Hepatocyte (in vitro differentiated cells): ENCODE measurements at regions not wholly inside any gene's neighbourhood (a gene's known extent, or its start where the extent isn't known, plus 50 kb on each side); places are given as distances from the start of the nearest gene placed in this dataset.

Experiments used
- CTCF ChIP-seq: fragments of 200-600 bp; sonication (generic); IDR thresholded peaks from 2 replicates; pipeline ENCODE4 v1.5.1; 2016; ENCODE audit warnings: antibody characterized with exemption, mild to moderate bottlenecking; ENCODE audit not compliant: poor library complexity
- EZH2phosphoT487 ChIP-seq: fragments of 200-600 bp; sonication (generic); IDR thresholded peaks from one replicate; pipeline ENCODE4 v1.6.1; 2018; ENCODE audit warnings: antibody characterized with exemption, mild to moderate bottlenecking, low read depth, moderate library complexity; ENCODE audit not compliant: unreplicated experiment, severe bottlenecking

GRCh38 chr3:34956511-34956910 lies 682.8 kb upstream of the ARPP21 start:
- TF ChIP-seq CTCF = no peak
- TF ChIP-seq EZH2phosphoT487 = no peak
